Type B pancreatic cell (in vitro differentiated cells): ENCODE measurements at regions not wholly inside any gene's neighbourhood (a gene's known extent, or its start where the extent isn't known, plus 50 kb on each side); places are given as distances from the start of the nearest gene placed in this dataset.

Experiments used
- DNase-seq: peaks from one replicate; pipeline ENCODE4 v3.0.0; 2021; ENCODE audit warnings: mixed read lengths; ENCODE audit not compliant: unreplicated experiment; ENCODE audit errors: extremely low spot score
- H3K27ac Mint-ChIP-seq: 2 replicates; pipeline ENCODE4 v1.8.0; 2021; ENCODE audit warnings: mild to moderate bottlenecking, mixed read lengths
- H3K27me3 Mint-ChIP-seq: 2 replicates; pipeline ENCODE4 v1.8.0; 2021; ENCODE audit warnings: mixed read lengths
- H3K36me3 Mint-ChIP-seq: 2 replicates; pipeline ENCODE4 v1.8.0; 2021; ENCODE audit warnings: mixed read lengths
- H3K4me1 Mint-ChIP-seq: one replicate; pipeline ENCODE4 v1.8.0; 2021; ENCODE audit warnings: mixed read lengths; ENCODE audit not compliant: unreplicated experiment
- H3K4me3 Mint-ChIP-seq: 2 replicates; pipeline ENCODE4 v1.8.0; 2021; ENCODE audit warnings: mild to moderate bottlenecking, mixed read lengths
- H3K9me3 Mint-ChIP-seq: 2 replicates; pipeline ENCODE4 v1.8.0; 2021; ENCODE audit warnings: mixed read lengths
- CTCF ChIP-seq: fragments of 200-600 bp; sonication (generic); conservative IDR thresholded peaks from 2 replicates; pipeline ENCODE4 v1.5.0; 2021; ENCODE audit warnings: antibody characterized with exemption, mild to moderate bottlenecking

- H3K27me3 Mint-ChIP-seq: no peaks in the 10 kb centered on the region
- H3K36me3 Mint-ChIP-seq: no peaks in the 10 kb centered on the region
- no peaks in the 10 kb centered on the region for H3K4me1 Mint-ChIP-seq
- H3K4me3 Mint-ChIP-seq: no peak overlapping the region
- no peak for DNase-seq
- peaks cover 9% of the 10 kb centered on the region for H3K9me3 Mint-ChIP-seq
- no peak overlapping the region for H3K27ac Mint-ChIP-seq
- TF ChIP-seq CTCF: no peak
Observed at GRCh38 chr13:64867856-64868255, 2362.3 kb downstream of the PCDH9 start.

- no peak overlapping the region for H3K27ac Mint-ChIP-seq
- H3K27me3 Mint-ChIP-seq: no peaks in the 10 kb centered on the region
- no peaks in the 10 kb centered on the region for H3K4me1 Mint-ChIP-seq
- no peak for DNase-seq
- no peak overlapping the region for H3K4me3 Mint-ChIP-seq
- H3K9me3 Mint-ChIP-seq: peaks cover 10% of the 10 kb centered on the region
- no peaks in the 10 kb centered on the region for H3K36me3 Mint-ChIP-seq
- TF ChIP-seq CTCF: no peak
Observed at GRCh38 chr13:64866331-64866730, 2363.8 kb downstream of the PCDH9 start.

- no peak for TF ChIP-seq CTCF
- no peaks in the 10 kb centered on the region for H3K4me1 Mint-ChIP-seq
- peaks cover 3% of the 10 kb centered on the region for H3K9me3 Mint-ChIP-seq
- H3K27ac Mint-ChIP-seq: no peak overlapping the region
- DNase-seq: no peak
- H3K4me3 Mint-ChIP-seq: no peak overlapping the region
- H3K27me3 Mint-ChIP-seq: peaks cover 2% of the 10 kb centered on the region
- H3K36me3 Mint-ChIP-seq: no peaks in the 10 kb centered on the region
Observed at GRCh38 chr13:64855506-64855905, 2374.6 kb downstream of the PCDH9 start.

- Mint-ChIP-seq H3K4me1 (no peaks in the 10 kb centered on the region), H3K27me3 (peaks cover 6% of the 10 kb centered on the region), H3K27ac (no peak overlapping the region), H3K9me3 (no peaks in the 10 kb centered on the region), H3K4me3 (no peak overlapping the region), H3K36me3 (no peaks in the 10 kb centered on the region)
- no peak for DNase-seq
- no peak for TF ChIP-seq CTCF
Observed at GRCh38 chr13:64850017-64850416, 2380.1 kb downstream of the PCDH9 start.

- DNase-seq: no peak
- H3K4me3 Mint-ChIP-seq: no peak overlapping the region
- H3K27ac Mint-ChIP-seq: no peak overlapping the region
- no peaks in the 10 kb centered on the region for H3K9me3 Mint-ChIP-seq
- TF ChIP-seq CTCF: no peak
- H3K27me3 Mint-ChIP-seq: peaks cover 6% of the 10 kb centered on the region
- H3K4me1 Mint-ChIP-seq: no peaks in the 10 kb centered on the region
- H3K36me3 Mint-ChIP-seq: no peaks in the 10 kb centered on the region
Observed at GRCh38 chr13:64849196-64849595, 2380.9 kb downstream of the PCDH9 start.

GRCh38 chr13:64847767-64848166 is 2382.4 kb downstream of the PCDH9 start:
- H3K4me3 Mint-ChIP-seq: no peak overlapping the region
- TF ChIP-seq CTCF: no peak

More at GRCh38 chr13:64847767-64848166, 2382.4 kb downstream of the PCDH9 start:
- no peak overlapping the region for H3K27ac Mint-ChIP-seq
- H3K27me3 Mint-ChIP-seq: peaks cover 6% of the 10 kb centered on the region
- no peaks in the 10 kb centered on the region for H3K36me3 Mint-ChIP-seq
- DNase-seq: no peak
- H3K9me3 Mint-ChIP-seq: no peaks in the 10 kb centered on the region
- no peaks in the 10 kb centered on the region for H3K4me1 Mint-ChIP-seq
